ENCODE measurements at regions not wholly inside any gene's neighbourhood (a gene's known extent, or its start where the extent isn't known, plus 50 kb on each side); places are given as distances from the start of the nearest gene placed in this dataset.

- TF ChIP-seq CTCF (conservative IDR thresholded peaks at IDR 0.05 in 1 of 2, IDR thresholded peaks at IDR 0.05 in 1 of 2; ENCODE audit: extremely low read depth in 1 of 2, insufficient read depth in 1 of 2, low read depth in 1 of 2, low read length in 2 of 2) (no peak), EZH2 (IDR thresholded peaks at IDR 0.05; ENCODE audit: borderline replicate concordance, low read length) (no peak)
These were observed 310.0 kb upstream of the GATB start for GRCh38 chr4:152070854-152071253.
